ENCODE measurements at regions not wholly inside any gene's neighbourhood (a gene's known extent, or its start where the extent isn't known, plus 50 kb on each side); places are given as distances from the start of the nearest gene placed in this dataset.

GRCh38 chr10:60666221-60666620, 112.1 kb upstream of the CDK1 start:
- DNase-seq (ENCODE audit: low spot score), result no peak

GRCh38 chr10:60664859-60665258, 113.4 kb upstream of the CDK1 start:
- DNase-seq (ENCODE audit: low spot score), result no peak

- no peak for DNase-seq (ENCODE audit: low spot score)
Observed at GRCh38 chr10:60663850-60664249, 114.4 kb upstream of the CDK1 start.

DNA sequence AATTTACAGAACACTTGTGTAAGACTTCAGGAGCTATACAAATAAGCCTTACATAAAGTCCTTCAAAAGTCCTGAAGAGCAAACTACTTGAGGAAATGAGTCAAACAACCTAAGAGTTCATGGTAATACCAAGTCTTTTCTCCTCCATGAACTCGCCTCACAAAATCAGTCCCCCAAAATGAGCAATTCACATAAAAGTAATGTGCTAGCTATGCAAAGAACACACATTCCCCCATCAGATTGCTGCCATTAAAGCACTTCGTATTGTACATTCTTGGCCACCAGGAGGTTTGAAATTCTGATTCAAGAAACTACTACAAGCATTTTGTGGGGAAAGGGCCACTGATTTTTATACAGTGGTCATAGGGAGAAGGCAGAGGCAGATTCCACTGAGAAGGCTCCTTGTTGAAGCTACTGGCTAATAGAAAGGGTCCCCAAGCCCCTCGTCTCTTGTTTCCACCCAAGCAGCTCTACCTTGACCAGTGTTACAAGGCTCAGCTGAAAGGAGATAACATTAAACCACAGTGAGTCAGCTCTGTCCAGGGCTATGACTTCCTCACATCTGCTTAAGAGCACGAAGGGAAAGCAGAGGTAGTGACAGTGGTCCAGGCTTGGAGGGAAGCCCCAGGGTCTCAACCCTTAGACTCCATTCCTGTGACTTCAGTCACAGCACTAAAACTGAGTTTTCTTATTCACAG, 115.2 kb upstream of the CDK1 start:
- DNase-seq (ENCODE audit: low spot score), result no peak

GRCh38 chr10:60661637-60662036, 116.6 kb upstream of the CDK1 start:
- peak; percentile 73 for DNase-seq (ENCODE audit: low spot score)

DNA sequence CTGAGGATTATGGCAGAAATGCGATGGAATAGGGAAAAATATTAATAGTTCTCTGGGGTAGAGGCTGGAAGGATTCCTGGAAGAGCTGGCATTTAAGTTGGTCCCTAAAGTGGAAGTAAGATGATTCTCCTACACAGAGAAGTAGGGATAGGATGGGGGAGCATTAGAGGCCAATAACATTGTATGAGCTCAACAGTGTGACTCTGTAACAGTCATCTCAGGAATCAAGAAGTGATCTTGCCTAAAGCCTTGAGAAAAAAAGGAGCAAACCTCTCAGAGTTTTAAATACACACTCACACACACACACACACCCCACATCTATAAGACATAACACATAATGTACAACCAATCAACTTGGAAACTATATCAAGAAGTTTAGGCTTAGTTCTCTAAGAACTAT, 117.7 kb upstream of the CDK1 start:
- no peak for DNase-seq (ENCODE audit: low spot score)

DNA sequence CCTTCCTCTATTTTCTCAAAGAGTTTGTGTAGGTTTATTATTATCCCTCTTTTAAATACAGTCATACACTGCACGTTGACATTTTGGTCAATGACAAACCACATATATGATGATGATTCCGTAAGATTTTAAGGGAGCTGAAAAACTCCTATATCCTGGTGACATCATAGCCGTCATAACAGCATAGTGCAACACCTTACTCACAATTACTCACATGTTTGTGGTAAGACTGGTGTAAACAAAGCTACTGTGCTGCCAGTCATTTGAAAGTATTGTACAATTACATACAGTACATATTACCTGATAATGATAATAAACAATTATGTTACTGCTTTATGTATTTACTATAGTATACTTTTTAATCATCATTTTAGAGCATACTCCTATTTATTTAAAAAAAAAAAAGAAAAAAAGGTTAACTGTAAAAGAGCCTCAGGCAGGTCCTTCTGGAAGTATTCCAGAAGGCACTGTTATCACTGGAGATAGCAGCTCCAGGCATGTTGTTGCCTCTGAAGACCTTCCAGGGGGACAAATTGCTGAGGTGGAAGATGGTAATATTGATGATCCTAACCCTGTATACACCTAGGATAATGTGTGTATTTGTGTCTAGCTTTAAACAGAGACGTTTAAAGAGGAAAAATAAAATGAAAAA, 123.3 kb upstream of the CDK1 start:
- no peak for DNase-seq (ENCODE audit: low spot score)

GRCh38 chr10:60652628-60653027, 125.7 kb upstream of the CDK1 start:
- no peak for DNase-seq (ENCODE audit: low spot score)

GRCh38 chr10:60650378-60650800, 127.9 kb upstream of the CDK1 start:
- no peak for DNase-seq (ENCODE audit: low spot score)

- peak; percentile 76 for DNase-seq (ENCODE audit: low spot score)
Observed at GRCh38 chr10:60649485-60650377, 128.5 kb upstream of the CDK1 start.

DNA sequence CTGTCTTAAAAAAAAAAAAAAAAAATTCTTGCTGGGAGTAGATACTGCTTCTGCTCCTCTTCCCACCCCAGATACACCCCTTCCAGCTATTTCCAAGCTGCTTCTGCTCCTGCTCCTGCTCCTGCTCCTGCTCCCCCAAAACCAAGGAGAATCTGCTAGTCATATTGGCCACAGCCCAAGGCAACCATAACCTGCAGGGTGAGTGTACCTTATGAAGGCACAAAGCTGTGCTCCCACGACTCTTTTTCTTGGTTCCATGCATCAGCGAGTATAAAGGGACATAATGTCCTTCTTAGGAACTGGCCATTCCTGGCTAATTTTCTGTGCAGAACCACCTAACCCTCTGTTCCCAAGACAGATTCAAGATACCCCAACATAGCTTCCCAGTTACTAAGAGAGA, 129.5 kb upstream of the CDK1 start:
- DNase-seq (ENCODE audit: low spot score), result no peak

GRCh38 chr10:60646966-60647796, 131.1 kb upstream of the CDK1 start:
- DNase-seq (ENCODE audit: low spot score), result peak; percentile 74

- DNase-seq (ENCODE audit: low spot score), result no peak
Observed at GRCh38 chr10:60645980-60646379, 132.3 kb upstream of the CDK1 start.

- no peak for DNase-seq (ENCODE audit: low spot score)
Observed at GRCh38 chr10:60644436-60645130, 133.7 kb upstream of the CDK1 start.

GRCh38 chr10:60643874-60644273, 134.4 kb upstream of the CDK1 start:
- no peak for DNase-seq (ENCODE audit: low spot score)

DNA sequence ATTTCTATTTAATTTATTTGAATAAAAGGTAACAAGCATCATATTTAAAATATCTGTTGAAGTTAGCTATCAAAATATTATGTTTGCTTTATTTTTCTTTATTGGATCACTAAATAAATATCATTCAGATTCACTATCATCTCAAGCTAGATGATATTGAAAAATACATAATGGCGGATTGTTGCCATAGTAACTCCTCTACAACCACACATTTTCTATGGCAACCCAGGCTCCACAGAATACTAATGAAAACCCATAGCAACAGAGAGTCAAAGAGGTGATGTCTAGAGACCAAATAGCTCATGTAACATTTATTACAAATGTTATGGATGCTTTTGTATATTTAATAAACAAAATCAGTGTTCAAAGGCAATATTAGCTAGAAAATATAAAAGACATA, 148.9 kb upstream of the CDK1 start:
- no peak for DNase-seq (ENCODE audit: low spot score)

GRCh38 chr10:60627778-60628748, 150.2 kb upstream of the CDK1 start:
- no peak for DNase-seq (ENCODE audit: low spot score)

DNA sequence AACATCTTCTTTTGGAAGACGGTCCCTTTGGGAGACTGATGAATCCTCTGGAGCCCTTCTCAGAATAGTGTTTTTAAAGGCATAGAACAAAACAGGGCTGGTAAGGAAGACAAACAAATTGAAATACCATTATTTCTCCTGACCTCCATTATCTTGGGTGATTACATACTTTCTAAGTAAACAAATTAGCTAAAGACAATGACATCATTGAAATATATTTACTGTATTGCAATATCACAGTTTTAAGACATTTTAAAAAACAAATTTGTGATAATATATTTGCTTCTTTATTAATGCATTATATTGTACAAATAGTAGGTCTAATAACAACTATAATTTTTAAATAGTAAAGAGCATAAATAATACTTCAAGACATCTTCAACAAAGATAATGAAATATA, 152.2 kb upstream of the CDK1 start:
- no peak for DNase-seq (ENCODE audit: low spot score)

GRCh38 chr10:60623627-60624026, 154.7 kb upstream of the CDK1 start:
- DNase-seq (ENCODE audit: low spot score), result no peak

DNA sequence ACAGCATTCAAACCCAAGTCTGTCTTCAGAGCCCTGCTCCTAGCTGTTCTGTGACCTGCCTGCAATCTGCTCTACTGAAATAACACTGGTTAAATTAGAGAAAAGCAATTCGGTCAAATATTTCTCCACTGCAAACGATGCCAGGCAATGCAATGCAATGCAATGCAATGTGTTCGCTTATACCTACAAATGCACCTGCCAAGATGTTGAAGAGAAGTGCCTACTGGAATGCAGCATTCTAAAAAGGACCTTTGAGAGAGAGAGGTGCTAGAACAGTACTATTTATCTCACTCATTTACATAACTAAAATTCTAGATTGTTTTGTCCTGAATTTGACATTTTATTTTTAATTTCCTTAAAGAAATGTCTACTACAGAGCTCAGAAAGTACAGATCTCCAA, 157.3 kb upstream of the CDK1 start:
- no peak for DNase-seq (ENCODE audit: low spot score)
